Vagina (tissue), 2 donors: ENCODE measurements at regions not wholly inside any gene's neighbourhood (a gene's known extent, or its start where the extent isn't known, plus 50 kb on each side); places are given as distances from the start of the nearest gene placed in this dataset.

Source experiments
- POLR2A ChIP-seq, 2 donors: fragments of 450-650 bp; IDR thresholded peaks; one replicate each; pipeline ENCODE4 v1.6.1; 2017; ENCODE audit warnings: antibody characterized with exemption in 2 of 2, mild to moderate bottlenecking in 2 of 2, moderate library complexity in 2 of 2
- POLR2AphosphoS5 ChIP-seq, 2 donors: sonication (generic); formaldehyde crosslinking; IDR thresholded peaks; one replicate each; pipeline ENCODE4 v1.9.0; 2017; ENCODE audit warnings: antibody characterized with exemption in 2 of 2, mild to moderate bottlenecking in 2 of 2, low read depth in 1 of 2; ENCODE audit not compliant: insufficient read depth in 1 of 2
- TF ChIP-seq, protein P1 (sequence below), 3 experiments: fragments of 450-650 bp in 2 of 3; fragments of 200-600 bp in 1 of 3; sonication (generic) in 1 of 3; IDR thresholded peaks; one replicate each; pipeline ENCODE4 v1.5.1; 2017 to 2019; ENCODE audit warnings: antibody characterized with exemption in 3 of 3, mild to moderate bottlenecking in 2 of 3, moderate library complexity in 2 of 3

DNA sequence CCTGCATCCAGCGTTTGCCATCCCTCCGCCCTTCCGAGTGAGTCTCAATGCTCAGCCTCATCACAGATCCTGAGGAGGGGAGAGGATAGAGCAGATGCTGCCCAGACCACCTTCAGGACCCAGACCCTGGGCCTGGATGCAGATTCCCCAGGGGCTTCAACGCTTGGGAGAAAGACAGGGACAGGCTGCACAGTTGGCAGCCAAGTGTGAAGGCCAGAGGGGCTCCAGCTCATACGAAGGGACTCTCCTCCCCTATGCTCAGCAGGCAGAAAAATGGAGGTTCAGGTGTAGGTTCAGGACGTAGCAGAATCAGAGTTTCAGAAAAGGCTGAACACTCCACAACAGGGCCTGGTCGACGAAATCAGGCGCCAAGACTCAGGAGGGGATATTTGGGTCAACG is 378.5 kb upstream of the IRX1 start:
- TF ChIP-seq POLR2A (IDR thresholded peaks at IDR 0.05) = no peak
- TF ChIP-seq, protein P1, sequence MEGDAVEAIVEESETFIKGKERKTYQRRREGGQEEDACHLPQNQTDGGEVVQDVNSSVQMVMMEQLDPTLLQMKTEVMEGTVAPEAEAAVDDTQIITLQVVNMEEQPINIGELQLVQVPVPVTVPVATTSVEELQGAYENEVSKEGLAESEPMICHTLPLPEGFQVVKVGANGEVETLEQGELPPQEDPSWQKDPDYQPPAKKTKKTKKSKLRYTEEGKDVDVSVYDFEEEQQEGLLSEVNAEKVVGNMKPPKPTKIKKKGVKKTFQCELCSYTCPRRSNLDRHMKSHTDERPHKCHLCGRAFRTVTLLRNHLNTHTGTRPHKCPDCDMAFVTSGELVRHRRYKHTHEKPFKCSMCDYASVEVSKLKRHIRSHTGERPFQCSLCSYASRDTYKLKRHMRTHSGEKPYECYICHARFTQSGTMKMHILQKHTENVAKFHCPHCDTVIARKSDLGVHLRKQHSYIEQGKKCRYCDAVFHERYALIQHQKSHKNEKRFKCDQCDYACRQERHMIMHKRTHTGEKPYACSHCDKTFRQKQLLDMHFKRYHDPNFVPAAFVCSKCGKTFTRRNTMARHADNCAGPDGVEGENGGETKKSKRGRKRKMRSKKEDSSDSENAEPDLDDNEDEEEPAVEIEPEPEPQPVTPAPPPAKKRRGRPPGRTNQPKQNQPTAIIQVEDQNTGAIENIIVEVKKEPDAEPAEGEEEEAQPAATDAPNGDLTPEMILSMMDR (IDR thresholded peaks at IDR 0.05) = no peak
- TF ChIP-seq POLR2AphosphoS5 (IDR thresholded peaks at IDR 0.05; ENCODE audit: insufficient read depth in 1 of 2, low read depth in 1 of 2) = no peak
